Transverse colon (tissue), 1 donor: ENCODE measurements at regions not wholly inside any gene's neighbourhood (a gene's known extent, or its start where the extent isn't known, plus 50 kb on each side); places are given as distances from the start of the nearest gene placed in this dataset.

Experiments
- EP300 ChIP-seq: sonication (generic); formaldehyde crosslinking; IDR thresholded peaks from one replicate; pipeline ENCODE4 v1.6.1; 2017; ENCODE audit warnings: antibody characterized with exemption, low read depth
- POLR2A ChIP-seq: fragments of 450-650 bp; IDR thresholded peaks from one replicate; pipeline ENCODE4 v1.6.1; 2016; ENCODE audit warnings: antibody characterized with exemption, mild to moderate bottlenecking, moderate library complexity

GRCh38 chr4:110683601-110684000 lies 60.7 kb upstream of the PITX2 start:
- no peak for TF ChIP-seq POLR2A
- TF ChIP-seq EP300: no peak
